Loucy (cell line): ENCODE measurements at regions not wholly inside any gene's neighbourhood (a gene's known extent, or its start where the extent isn't known, plus 50 kb on each side); places are given as distances from the start of the nearest gene placed in this dataset.

Experiments
- H2AFZ ChIP-seq: fragments of 200-600 bp; sonication (generic); 2 replicates; pipeline ENCODE4 v1.6.0; 2016; ENCODE audit warnings: antibody characterized with exemption, mild to moderate bottlenecking, low read length, moderate library complexity
- H3F3A ChIP-seq: fragments of 200-600 bp; 2 replicates; pipeline ENCODE4 v1.6.0; 2016; ENCODE audit warnings: antibody characterized with exemption, low read depth, mild to moderate bottlenecking
- H3K27me3 ChIP-seq: fragments of 200-600 bp; sonication (generic); 2 replicates; pipeline ENCODE4 v1.6.1; 2014; ENCODE audit warnings: low read length, mild to moderate bottlenecking; ENCODE audit not compliant: insufficient read depth, poor library complexity, severe bottlenecking
- H3K36me3 ChIP-seq: fragments of 200-600 bp; sonication (generic); 2 replicates; pipeline ENCODE4 v1.6.1; 2016; ENCODE audit warnings: low read length; ENCODE audit not compliant: insufficient read depth
- H3K4me1 ChIP-seq: fragments of 200-600 bp; sonication (generic); 2 replicates; pipeline ENCODE4 v1.5.1; 2014; ENCODE audit warnings: low read length, mild to moderate bottlenecking; ENCODE audit not compliant: insufficient read depth, poor library complexity, severe bottlenecking
- H3K4me2 ChIP-seq: fragments of 200-600 bp; sonication (generic); 2 replicates; pipeline ENCODE4 v1.6.0; 2014; ENCODE audit warnings: antibody characterized with exemption, low read length, low read depth, mild to moderate bottlenecking; ENCODE audit not compliant: poor library complexity, severe bottlenecking
- H3K4me3 ChIP-seq: fragments of 200-600 bp; sonication (generic); 2 replicates; pipeline ENCODE4 v1.5.1; 2014; ENCODE audit warnings: low read length, mild to moderate bottlenecking, mixed read lengths; ENCODE audit not compliant: poor library complexity, severe bottlenecking
- H3K79me2 ChIP-seq: fragments of 200-600 bp; sonication (generic); 2 replicates; pipeline ENCODE4 v1.6.1; 2014; ENCODE audit warnings: low read length; ENCODE audit not compliant: insufficient read depth
- H3K9ac ChIP-seq: fragments of 200-600 bp; sonication (generic); 2 replicates; pipeline ENCODE4 v1.6.0; 2014; ENCODE audit warnings: mild to moderate bottlenecking, low read depth, low read length, moderate library complexity; ENCODE audit not compliant: poor library complexity, severe bottlenecking
- H3K9me2 ChIP-seq: fragments of 200-600 bp; sonication (generic); replicated peaks from 2 replicates; pipeline ENCODE4 v1.6.1; 2016; ENCODE audit warnings: low read depth, low read length, mixed read lengths
- H3K9me3 ChIP-seq: fragments of 200-600 bp; sonication (generic); 2 replicates; pipeline ENCODE4 v1.6.1; 2014; ENCODE audit warnings: mild to moderate bottlenecking, antibody characterized with exemption, low read length, low read depth; ENCODE audit not compliant: insufficient read depth
- H4K20me1 ChIP-seq: fragments of 200-600 bp; sonication (generic); 2 replicates; pipeline ENCODE4 v1.6.0; 2014; ENCODE audit warnings: antibody characterized with exemption, low read length, mild to moderate bottlenecking; ENCODE audit not compliant: insufficient read depth, poor library complexity, severe bottlenecking
- EZH2phosphoT487 ChIP-seq: fragments of 200-600 bp; IDR thresholded peaks from 2 replicates; pipeline ENCODE4 v1.6.1; 2018; ENCODE audit warnings: antibody characterized with exemption, mild to moderate bottlenecking, moderate library complexity, borderline replicate concordance
- TF ChIP-seq, protein P1 (sequence below): fragments of 200-600 bp; sonication (generic); conservative IDR thresholded peaks from 2 replicates; pipeline ENCODE4 v1.5.1; 2014; ENCODE audit warnings: mild to moderate bottlenecking, antibody characterized with exemption, low read length

DNA sequence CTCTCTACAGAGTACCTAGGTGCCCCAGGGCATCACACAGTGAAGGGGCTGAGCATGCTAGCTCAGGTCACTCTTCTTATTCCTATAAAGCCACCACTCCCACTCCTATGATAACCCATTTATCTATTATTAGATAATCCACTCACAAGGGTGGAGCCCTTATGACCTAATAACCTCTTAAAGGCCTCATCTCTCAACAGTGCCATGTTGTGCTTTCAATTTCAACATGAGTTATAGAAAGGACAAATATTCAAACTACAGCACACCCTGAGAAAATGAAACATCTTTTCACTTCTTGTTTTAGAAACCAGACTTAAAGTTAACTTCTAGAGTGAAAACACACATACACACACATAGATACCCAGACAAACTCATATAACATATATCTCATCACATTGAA lies 1494.9 kb upstream of the MIR17HG start:
- H3K9me2 ChIP-seq = no peaks in the 10 kb centered on the region
- H3K36me3 ChIP-seq = no peaks in the 10 kb centered on the region
- TF ChIP-seq, protein P1, sequence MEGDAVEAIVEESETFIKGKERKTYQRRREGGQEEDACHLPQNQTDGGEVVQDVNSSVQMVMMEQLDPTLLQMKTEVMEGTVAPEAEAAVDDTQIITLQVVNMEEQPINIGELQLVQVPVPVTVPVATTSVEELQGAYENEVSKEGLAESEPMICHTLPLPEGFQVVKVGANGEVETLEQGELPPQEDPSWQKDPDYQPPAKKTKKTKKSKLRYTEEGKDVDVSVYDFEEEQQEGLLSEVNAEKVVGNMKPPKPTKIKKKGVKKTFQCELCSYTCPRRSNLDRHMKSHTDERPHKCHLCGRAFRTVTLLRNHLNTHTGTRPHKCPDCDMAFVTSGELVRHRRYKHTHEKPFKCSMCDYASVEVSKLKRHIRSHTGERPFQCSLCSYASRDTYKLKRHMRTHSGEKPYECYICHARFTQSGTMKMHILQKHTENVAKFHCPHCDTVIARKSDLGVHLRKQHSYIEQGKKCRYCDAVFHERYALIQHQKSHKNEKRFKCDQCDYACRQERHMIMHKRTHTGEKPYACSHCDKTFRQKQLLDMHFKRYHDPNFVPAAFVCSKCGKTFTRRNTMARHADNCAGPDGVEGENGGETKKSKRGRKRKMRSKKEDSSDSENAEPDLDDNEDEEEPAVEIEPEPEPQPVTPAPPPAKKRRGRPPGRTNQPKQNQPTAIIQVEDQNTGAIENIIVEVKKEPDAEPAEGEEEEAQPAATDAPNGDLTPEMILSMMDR = no peak
- no peak for TF ChIP-seq EZH2phosphoT487
- no peaks in the 10 kb centered on the region for H3K79me2 ChIP-seq
- no peak overlapping the region for H3K9ac ChIP-seq
- no peaks in the 10 kb centered on the region for H3F3A ChIP-seq
- H3K4me3 ChIP-seq = no peak overlapping the region
- no peaks in the 10 kb centered on the region for H3K27me3 ChIP-seq
- H2AFZ ChIP-seq = no peak overlapping the region
- no peaks in the 10 kb centered on the region for H3K9me3 ChIP-seq
- no peak overlapping the region for H3K4me2 ChIP-seq
- no peaks in the 10 kb centered on the region for H3K4me1 ChIP-seq
- no peaks in the 10 kb centered on the region for H4K20me1 ChIP-seq

DNA sequence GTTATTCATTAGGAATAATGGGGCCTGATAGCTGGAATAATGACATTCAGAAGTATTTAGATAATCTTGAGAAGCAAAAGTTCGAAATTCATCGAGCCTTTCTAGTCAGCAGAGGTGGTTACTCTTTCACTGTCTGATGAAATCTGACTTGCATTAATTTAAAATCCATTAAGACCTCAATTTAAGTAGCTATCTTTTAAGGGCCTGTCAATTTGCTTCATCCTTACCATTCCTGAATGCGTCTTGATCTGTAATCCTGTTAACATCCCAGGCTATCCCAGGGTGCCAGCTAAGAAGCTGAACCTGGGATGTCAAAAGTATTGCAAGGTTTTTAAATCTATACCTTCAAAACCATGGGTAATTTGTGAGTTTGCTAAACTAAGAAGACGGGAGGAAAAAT lies 1491.0 kb upstream of the MIR17HG start:
- no peak overlapping the region for H3K9ac ChIP-seq
- H3K4me3 ChIP-seq = no peak overlapping the region
- H3K4me1 ChIP-seq = no peaks in the 10 kb centered on the region
- no peaks in the 10 kb centered on the region for H3K27me3 ChIP-seq
- no peaks in the 10 kb centered on the region for H4K20me1 ChIP-seq
- no peaks in the 10 kb centered on the region for H3F3A ChIP-seq
- TF ChIP-seq, protein P1 = no peak
- TF ChIP-seq EZH2phosphoT487 = no peak
- H3K4me2 ChIP-seq = no peak overlapping the region
- no peaks in the 10 kb centered on the region for H3K36me3 ChIP-seq
- H3K9me2 ChIP-seq = no peaks in the 10 kb centered on the region
- H3K79me2 ChIP-seq = no peaks in the 10 kb centered on the region
- H3K9me3 ChIP-seq = no peaks in the 10 kb centered on the region
- H2AFZ ChIP-seq = no peak overlapping the region

DNA sequence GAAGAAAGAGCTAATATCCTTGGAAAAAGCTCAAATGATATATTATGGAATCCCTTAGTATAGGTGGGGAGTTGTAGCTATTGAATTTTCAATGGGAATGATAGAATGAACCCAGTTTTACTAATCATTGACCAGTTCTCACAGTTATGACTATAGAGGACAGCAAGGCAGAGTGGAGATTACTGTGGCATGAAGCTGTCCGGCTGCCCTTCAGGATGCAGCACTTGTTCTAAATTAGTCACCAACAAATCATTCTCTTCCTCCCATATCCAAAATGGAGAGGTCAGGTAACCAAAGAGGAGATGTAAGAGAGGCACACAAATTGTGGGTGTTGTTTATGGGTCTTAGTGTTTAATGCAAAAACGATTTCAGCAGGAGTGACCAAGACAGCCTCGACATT lies 1490.0 kb upstream of the MIR17HG start:
- Histone ChIP-seq H3K9me3 (no peaks in the 10 kb centered on the region), H3K4me3 (no peak overlapping the region), H4K20me1 (no peaks in the 10 kb centered on the region), H2AFZ (no peak overlapping the region), H3K36me3 (no peaks in the 10 kb centered on the region), H3F3A (no peaks in the 10 kb centered on the region), H3K9me2 (no peaks in the 10 kb centered on the region), H3K4me2 (no peak overlapping the region), H3K79me2 (no peaks in the 10 kb centered on the region), H3K9ac (no peak overlapping the region), H3K27me3 (no peaks in the 10 kb centered on the region), H3K4me1 (no peaks in the 10 kb centered on the region)
- TF ChIP-seq, protein P1 = no peak
- TF ChIP-seq EZH2phosphoT487 = no peak
